Prostate gland (tissue), 2 donors: ENCODE measurements at regions not wholly inside any gene's neighbourhood (a gene's known extent, or its start where the extent isn't known, plus 50 kb on each side); places are given as distances from the start of the nearest gene placed in this dataset.

Experiments
- DNase-seq: peaks from one replicate; pipeline ENCODE4 v3.0.0-alpha.2; 2019; ENCODE audit warnings: low spot score
- H3K27ac ChIP-seq, 2 donors: fragments of 200-600 bp; sonication (generic); 2 replicates each; pipeline ENCODE4 v1.5.1; 2017 to 2019
- H3K27me3 ChIP-seq: fragments of 200-600 bp; sonication (generic); replicated peaks from 2 replicates; pipeline ENCODE4 v1.5.1; 2019; ENCODE audit not compliant: insufficient read depth
- H3K36me3 ChIP-seq, 2 donors: fragments of 200-600 bp; sonication (generic); 1 replicate in 1 of 2; 2 replicates in 1 of 2; pipeline versions ENCODE4 v1.5.1 to v1.8.1; 2017 to 2019
- H3K4me1 ChIP-seq: fragments of 200-600 bp; sonication (generic); replicated peaks from 2 replicates; pipeline ENCODE4 v1.5.1; 2019
- H3K4me3 ChIP-seq, 2 donors: fragments of 200-600 bp; sonication (generic); 2 replicates each; pipeline ENCODE4 v1.5.1; 2017 to 2019
- H3K9me3 ChIP-seq: fragments of 200-600 bp; sonication (generic); 2 replicates; pipeline ENCODE4 v1.5.1; 2017
- POLR2A ChIP-seq: fragments of 450-650 bp; IDR thresholded peaks from one replicate; pipeline ENCODE4 v1.6.1; 2016; ENCODE audit warnings: antibody characterized with exemption, mild to moderate bottlenecking
- POLR2AphosphoS5 ChIP-seq: sonication (generic); formaldehyde crosslinking; IDR thresholded peaks from one replicate; pipeline ENCODE4 v1.6.1; 2017; ENCODE audit warnings: antibody characterized with exemption
- WGBS: methylation state at CpG from one replicate; pipeline ENCODE4 v1.1.5; 2018; 5-methylcytosine and 5-hydroxymethylcytosine counted together
- intact Hi-C: fragments of 100-400 bp; cut with DNase I; formaldehyde crosslinking; loops from one replicate; pipeline ENCODE4 v1.14.2; 2022
- TF ChIP-seq, protein P1 (sequence below), 4 experiments: fragments of 200-600 bp in 2 of 4; fragments of 450-650 bp in 2 of 4; sonication (generic) in 2 of 4; IDR thresholded peaks; 1 replicate in 3 of 4; 2 replicates in 1 of 4; pipeline ENCODE4 v1.5.1; 2016 to 2019; ENCODE audit warnings: antibody characterized with exemption in 4 of 4, mild to moderate bottlenecking in 2 of 4, moderate library complexity in 2 of 4

DNA sequence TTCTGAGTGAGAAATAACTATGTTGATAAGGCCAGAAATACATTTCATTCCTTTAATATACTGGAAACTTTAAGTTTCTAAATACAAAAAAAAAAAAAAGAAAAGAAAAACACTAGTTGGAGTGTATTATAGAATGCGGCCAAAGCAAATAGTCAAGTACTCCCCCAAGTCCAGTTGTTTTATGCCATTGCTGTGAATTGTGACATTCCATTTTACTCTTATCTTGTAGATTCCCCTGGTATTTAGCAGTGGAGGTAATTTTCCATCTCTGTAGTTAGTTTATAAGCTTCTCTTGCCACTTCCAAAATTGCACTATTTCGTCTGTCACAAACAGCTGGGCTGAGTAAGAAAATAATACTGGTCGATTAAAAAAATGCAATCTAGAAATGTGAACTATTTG is 426.0 kb downstream of the PCDH18 start:
- H3K4me3 ChIP-seq, result no peak overlapping the region
- no peak for TF ChIP-seq POLR2AphosphoS5
- TF ChIP-seq, protein P1, sequence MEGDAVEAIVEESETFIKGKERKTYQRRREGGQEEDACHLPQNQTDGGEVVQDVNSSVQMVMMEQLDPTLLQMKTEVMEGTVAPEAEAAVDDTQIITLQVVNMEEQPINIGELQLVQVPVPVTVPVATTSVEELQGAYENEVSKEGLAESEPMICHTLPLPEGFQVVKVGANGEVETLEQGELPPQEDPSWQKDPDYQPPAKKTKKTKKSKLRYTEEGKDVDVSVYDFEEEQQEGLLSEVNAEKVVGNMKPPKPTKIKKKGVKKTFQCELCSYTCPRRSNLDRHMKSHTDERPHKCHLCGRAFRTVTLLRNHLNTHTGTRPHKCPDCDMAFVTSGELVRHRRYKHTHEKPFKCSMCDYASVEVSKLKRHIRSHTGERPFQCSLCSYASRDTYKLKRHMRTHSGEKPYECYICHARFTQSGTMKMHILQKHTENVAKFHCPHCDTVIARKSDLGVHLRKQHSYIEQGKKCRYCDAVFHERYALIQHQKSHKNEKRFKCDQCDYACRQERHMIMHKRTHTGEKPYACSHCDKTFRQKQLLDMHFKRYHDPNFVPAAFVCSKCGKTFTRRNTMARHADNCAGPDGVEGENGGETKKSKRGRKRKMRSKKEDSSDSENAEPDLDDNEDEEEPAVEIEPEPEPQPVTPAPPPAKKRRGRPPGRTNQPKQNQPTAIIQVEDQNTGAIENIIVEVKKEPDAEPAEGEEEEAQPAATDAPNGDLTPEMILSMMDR (IDR thresholded peaks at IDR 0.05), result no peak
- TF ChIP-seq POLR2A, result no peak
- 80% methylated on average over 3 of the region's 3 CpGs for WGBS
- no peaks in the 10 kb centered on the region for H3K9me3 ChIP-seq
- no peak for DNase-seq
- no peak overlapping the region for H3K27ac ChIP-seq
- no peaks in the 10 kb centered on the region for H3K4me1 ChIP-seq
- no peaks in the 10 kb centered on the region for H3K36me3 ChIP-seq
- intact Hi-C loops, result no loop called here
- no peaks in the 10 kb centered on the region for H3K27me3 ChIP-seq

DNA sequence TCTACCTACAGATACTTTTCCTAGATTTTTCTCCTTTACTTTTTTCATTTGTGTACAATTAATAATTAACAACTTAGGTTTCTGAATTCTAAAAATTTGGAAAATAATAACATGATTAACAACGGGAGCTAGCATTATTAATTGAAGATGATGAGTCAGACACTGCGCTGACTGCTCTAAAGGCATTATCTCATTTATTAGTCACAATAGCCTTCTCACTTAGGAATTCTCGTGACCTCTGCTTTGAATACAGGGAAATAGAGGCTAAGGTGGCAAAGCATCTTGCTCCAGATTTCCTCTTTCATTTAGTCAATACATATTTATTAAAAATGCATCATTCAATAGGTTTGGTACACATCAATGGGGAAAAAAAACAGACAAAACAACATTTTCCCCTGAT is 441.3 kb downstream of the PCDH18 start:
- no peaks in the 10 kb centered on the region for H3K36me3 ChIP-seq
- H3K9me3 ChIP-seq, result no peaks in the 10 kb centered on the region
- 59% methylated on average over 3 of the region's 3 CpGs for WGBS
- intact Hi-C loops, result no loop called here
- TF ChIP-seq, protein P1 (IDR thresholded peaks at IDR 0.05), result no peak
- TF ChIP-seq POLR2A (no peak), POLR2AphosphoS5 (no peak)
- no peak overlapping the region for H3K27ac ChIP-seq
- H3K4me1 ChIP-seq, result no peaks in the 10 kb centered on the region
- no peak overlapping the region for H3K4me3 ChIP-seq
- no peaks in the 10 kb centered on the region for H3K27me3 ChIP-seq
- no peak for DNase-seq

DNA sequence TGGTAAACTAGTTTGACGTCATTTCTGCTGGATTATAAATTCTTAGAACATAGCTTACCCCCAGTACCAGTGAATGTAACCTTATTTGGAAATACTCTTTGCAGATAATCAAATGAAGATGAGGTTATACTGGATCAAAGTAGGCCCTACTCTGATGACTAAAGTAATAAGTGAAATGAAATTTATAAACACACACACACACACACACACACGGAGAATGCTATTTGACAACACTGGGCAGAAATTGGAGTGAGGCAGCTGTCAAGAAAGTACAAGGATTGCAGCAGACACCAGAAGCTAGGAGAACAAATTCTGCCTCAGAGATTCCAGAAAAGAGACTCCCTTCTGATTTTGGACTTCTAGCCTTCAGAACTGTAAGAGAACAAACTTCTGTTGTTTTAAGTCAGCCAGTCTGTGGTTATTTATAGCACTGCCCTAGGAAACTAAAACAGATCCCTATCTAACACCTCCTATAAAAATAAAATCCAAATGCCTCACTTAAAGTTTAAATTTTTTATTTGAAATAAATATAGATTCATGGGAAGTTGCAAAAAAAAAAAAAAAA is 448.6 kb downstream of the PCDH18 start:
- Histone ChIP-seq H3K27me3 (no peaks in the 10 kb centered on the region), H3K36me3 (no peaks in the 10 kb centered on the region), H3K4me3 (no peak overlapping the region), H3K4me1 (no peaks in the 10 kb centered on the region), H3K27ac (no peak overlapping the region), H3K9me3 (no peaks in the 10 kb centered on the region)
- DNase-seq, result no peak
- TF ChIP-seq POLR2AphosphoS5 (no peak), POLR2A (no peak)
- TF ChIP-seq, protein P1 (IDR thresholded peaks at IDR 0.05), result no peak
- intact Hi-C loops, result no loop called here
- WGBS, result 42% methylated on average over 2 of the region's 2 CpGs

DNA sequence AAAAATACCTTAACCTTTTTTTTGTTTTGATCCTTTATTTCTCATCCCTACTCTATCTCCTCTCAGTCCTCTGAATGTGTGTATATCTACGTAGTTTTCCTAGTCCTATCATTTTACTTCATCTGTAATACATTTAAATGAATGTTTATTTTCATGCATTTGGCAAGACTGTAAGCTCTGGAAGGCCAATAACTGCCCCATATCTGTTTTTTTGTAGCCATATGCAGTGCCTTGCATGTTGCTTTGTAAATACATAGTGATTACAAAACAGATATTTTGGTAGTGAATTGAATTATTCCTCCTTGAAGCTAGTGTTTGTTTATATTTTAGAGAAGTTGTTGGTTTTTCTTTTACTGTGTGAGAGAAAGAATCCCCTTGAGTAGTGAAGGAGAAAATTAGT is 450.2 kb downstream of the PCDH18 start:
- Histone ChIP-seq H3K4me1 (no peaks in the 10 kb centered on the region), H3K27ac (no peak overlapping the region), H3K27me3 (no peaks in the 10 kb centered on the region), H3K9me3 (no peaks in the 10 kb centered on the region), H3K4me3 (no peak overlapping the region), H3K36me3 (no peaks in the 10 kb centered on the region)
- TF ChIP-seq, protein P1 (IDR thresholded peaks at IDR 0.05), result no peak
- TF ChIP-seq POLR2AphosphoS5 (no peak), POLR2A (no peak)
- no peak for DNase-seq
- 59% methylated on average over 1 of the region's 1 CpG for WGBS
- intact Hi-C loops, result no loop called here

DNA sequence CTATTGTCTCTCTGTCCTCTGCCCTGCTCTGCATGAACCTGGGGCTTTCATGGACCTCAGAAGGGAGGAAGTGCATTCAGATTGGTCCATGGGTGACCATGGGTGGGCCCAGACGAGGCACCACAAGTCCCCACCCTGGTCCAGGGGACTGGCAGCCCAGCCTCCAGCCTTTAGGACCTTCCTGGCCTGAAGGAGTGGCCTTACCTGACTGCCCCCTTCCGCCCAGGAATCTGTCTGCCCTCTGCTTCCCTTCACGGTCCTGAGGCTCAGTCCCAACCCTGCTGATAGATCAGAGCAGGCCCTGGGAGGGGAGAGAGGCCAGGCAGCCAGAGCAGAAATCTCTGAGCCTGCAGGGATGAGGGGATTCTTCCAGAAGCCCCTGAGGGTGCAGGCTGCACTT is 455.4 kb downstream of the PCDH18 start:
- intact Hi-C loops, result no loop called here
- 78% methylated on average over 3 of the region's 3 CpGs for WGBS
- no peaks in the 10 kb centered on the region for H3K9me3 ChIP-seq
- no peaks in the 10 kb centered on the region for H3K4me1 ChIP-seq
- H3K36me3 ChIP-seq, result no peaks in the 10 kb centered on the region
- TF ChIP-seq POLR2AphosphoS5 (no peak), POLR2A (no peak)
- TF ChIP-seq, protein P1 (IDR thresholded peaks at IDR 0.05), result no peak
- no peak for DNase-seq
- H3K27ac ChIP-seq, result no peak overlapping the region
- H3K4me3 ChIP-seq, result no peak overlapping the region
- H3K27me3 ChIP-seq, result no peaks in the 10 kb centered on the region
